Testis (tissue), 2 donors: ENCODE measurements at regions not wholly inside any gene's neighbourhood (a gene's known extent, or its start where the extent isn't known, plus 50 kb on each side); places are given as distances from the start of the nearest gene placed in this dataset.
A peak's percentile ranks its signal among the peaks of the same experiment; 100 is the strongest.

ENCODE experiments used
- DNase-seq: peaks from one replicate; pipeline ENCODE4 v3.0.0-alpha.2; 2019
- H3K27ac ChIP-seq, 2 donors: fragments of 200-600 bp; sonication (generic); one replicate each; pipeline ENCODE4 v1.5.1; 2019
- H3K27me3 ChIP-seq: fragments of 200-600 bp; sonication (generic); one replicate; pipeline ENCODE4 v1.5.1; 2019
- H3K36me3 ChIP-seq: fragments of 200-600 bp; sonication (generic); one replicate; pipeline ENCODE4 v1.5.1; 2017; ENCODE audit warnings: low read depth; ENCODE audit errors: missing control alignments
- H3K4me1 ChIP-seq: fragments of 200-600 bp; sonication (generic); one replicate; pipeline ENCODE4 v1.5.1; 2019
- H3K4me3 ChIP-seq, 2 donors: fragments of 200-600 bp; sonication (generic); one replicate each; pipeline ENCODE4 v1.5.1; 2017 to 2019
- H3K9me3 ChIP-seq: fragments of 200-600 bp; sonication (generic); one replicate; pipeline ENCODE4 v1.5.1; 2017
- POLR2A ChIP-seq: fragments of 450-650 bp; IDR thresholded peaks from one replicate; pipeline ENCODE4 v1.6.1; 2017; ENCODE audit warnings: antibody characterized with exemption, mild to moderate bottlenecking, moderate library complexity
- WGBS, 2 donors: methylation state at CpG; one replicate each; pipeline ENCODE4 v1.1.5; 2018; 5-methylcytosine and 5-hydroxymethylcytosine counted together
- intact Hi-C: fragments of 100-400 bp; cut with DNase I; formaldehyde crosslinking; loops from one replicate; pipeline ENCODE4 v1.15.1; 2023; ENCODE audit warnings: low total_unique reads
- TF ChIP-seq, protein P1 (sequence below), 3 experiments: fragments of 450-650 bp in 2 of 3; fragments of 200-600 bp in 1 of 3; sonication (generic) in 1 of 3; IDR thresholded peaks; one replicate each; pipeline ENCODE4 v1.5.1; 2016 to 2019; ENCODE audit warnings: antibody characterized with exemption in 3 of 3, mild to moderate bottlenecking in 2 of 3, moderate library complexity in 1 of 3

DNA sequence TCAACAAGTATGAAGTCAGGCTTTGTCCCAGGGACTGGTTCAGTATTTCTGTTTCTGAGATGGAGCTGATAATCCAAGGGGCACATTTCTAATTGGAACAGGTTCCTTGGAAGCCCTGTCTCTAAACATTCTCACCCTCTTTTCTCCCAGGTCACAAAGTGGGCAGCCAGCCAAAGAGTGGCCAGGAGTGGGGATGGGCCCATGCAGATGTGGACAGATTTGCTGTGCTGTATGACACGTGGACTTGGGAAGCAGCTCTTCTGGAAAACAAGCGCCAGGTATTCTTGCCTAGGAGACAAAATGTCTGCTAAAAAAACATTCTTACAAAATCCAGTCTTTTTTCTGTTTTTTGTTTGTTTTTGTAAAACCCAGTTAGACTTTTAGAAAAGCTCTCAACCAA, 140.2 kb downstream of the CD164 start:
- 84 to 87% methylated on average over 2 of the region's 2 CpGs for WGBS, 2 donors
- Histone ChIP-seq H3K9me3 (no peaks in the 10 kb centered on the region), H3K4me1 (peaks cover 15% of the 10 kb centered on the region), H3K27ac (no peak overlapping the region), H3K27me3 (no peaks in the 10 kb centered on the region), H3K4me3 (no peak overlapping the region), H3K36me3 (no peaks in the 10 kb centered on the region)
- intact Hi-C loops, result no loop called here
- no peak for DNase-seq
- TF ChIP-seq, protein P1, sequence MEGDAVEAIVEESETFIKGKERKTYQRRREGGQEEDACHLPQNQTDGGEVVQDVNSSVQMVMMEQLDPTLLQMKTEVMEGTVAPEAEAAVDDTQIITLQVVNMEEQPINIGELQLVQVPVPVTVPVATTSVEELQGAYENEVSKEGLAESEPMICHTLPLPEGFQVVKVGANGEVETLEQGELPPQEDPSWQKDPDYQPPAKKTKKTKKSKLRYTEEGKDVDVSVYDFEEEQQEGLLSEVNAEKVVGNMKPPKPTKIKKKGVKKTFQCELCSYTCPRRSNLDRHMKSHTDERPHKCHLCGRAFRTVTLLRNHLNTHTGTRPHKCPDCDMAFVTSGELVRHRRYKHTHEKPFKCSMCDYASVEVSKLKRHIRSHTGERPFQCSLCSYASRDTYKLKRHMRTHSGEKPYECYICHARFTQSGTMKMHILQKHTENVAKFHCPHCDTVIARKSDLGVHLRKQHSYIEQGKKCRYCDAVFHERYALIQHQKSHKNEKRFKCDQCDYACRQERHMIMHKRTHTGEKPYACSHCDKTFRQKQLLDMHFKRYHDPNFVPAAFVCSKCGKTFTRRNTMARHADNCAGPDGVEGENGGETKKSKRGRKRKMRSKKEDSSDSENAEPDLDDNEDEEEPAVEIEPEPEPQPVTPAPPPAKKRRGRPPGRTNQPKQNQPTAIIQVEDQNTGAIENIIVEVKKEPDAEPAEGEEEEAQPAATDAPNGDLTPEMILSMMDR (IDR thresholded peaks at IDR 0.05), result no peak
- TF ChIP-seq POLR2A, result no peak

DNA sequence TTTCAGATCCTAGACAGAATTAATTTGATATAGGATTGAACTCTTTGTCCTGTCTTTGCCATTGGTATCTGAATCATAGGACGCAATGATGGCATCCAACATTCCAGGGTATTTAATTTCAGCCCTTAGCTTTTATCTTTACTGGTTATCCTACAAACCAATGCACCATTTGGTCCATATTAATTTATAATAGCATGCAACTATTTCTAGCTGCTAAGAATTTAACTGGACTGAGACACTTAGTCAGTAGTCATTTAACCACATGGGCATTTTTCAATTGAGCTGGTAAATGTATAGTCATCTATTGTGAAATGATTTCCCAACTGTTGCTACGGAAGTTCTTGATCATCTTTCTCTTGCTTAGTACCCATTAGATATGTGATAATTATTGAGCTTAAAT, 141.1 kb downstream of the CD164 start:
- Histone ChIP-seq H3K9me3 (no peaks in the 10 kb centered on the region), H3K4me1 (peaks cover 15% of the 10 kb centered on the region), H3K27me3 (no peaks in the 10 kb centered on the region), H3K36me3 (no peaks in the 10 kb centered on the region), H3K27ac (no peak overlapping the region), H3K4me3 (no peak overlapping the region)
- no peak for DNase-seq
- no peak for TF ChIP-seq POLR2A
- TF ChIP-seq, protein P1 (IDR thresholded peaks at IDR 0.05), result no peak
- 86 to 89% methylated on average over 2 of the region's 2 CpGs for WGBS, 2 donors
- intact Hi-C loops, result no loop called here

DNA sequence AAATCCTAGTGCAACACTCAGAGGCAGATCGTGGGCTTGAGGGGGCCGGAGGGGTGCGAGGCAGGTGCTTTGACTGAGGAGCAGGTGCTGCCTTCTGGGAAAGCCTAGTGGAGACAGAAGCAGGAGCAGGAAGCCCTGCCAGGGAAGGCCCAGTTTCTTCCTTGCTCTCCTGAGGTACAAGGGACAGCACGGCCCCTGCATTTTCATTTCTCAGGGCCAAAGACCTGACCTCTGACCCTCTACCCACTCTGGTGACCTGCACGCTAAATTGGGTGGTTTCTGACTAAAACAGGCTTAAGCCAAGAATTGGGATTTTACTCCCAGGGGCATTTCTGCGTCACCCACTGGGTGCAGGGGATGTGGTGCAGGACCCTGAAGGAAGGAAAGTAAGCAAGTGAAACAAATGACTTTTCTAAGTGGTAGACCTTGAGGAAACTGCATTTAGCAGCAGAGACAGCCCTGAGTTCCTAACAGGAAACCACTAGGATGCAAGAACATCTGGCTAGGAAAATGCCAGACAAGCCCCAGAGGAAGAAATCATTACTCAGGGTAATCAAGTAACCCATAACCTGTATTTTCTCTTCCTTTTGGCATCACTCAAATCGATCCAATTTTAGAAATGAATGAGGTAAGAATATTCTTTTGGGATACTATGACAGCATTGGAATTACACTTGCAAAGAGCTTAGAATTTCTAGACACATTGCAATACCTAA, 141.7 kb downstream of the CD164 start:
- H3K27ac ChIP-seq, result peak overlapping the region; percentile 62 to 75
- intact Hi-C loops, result no loop called here

DNA sequence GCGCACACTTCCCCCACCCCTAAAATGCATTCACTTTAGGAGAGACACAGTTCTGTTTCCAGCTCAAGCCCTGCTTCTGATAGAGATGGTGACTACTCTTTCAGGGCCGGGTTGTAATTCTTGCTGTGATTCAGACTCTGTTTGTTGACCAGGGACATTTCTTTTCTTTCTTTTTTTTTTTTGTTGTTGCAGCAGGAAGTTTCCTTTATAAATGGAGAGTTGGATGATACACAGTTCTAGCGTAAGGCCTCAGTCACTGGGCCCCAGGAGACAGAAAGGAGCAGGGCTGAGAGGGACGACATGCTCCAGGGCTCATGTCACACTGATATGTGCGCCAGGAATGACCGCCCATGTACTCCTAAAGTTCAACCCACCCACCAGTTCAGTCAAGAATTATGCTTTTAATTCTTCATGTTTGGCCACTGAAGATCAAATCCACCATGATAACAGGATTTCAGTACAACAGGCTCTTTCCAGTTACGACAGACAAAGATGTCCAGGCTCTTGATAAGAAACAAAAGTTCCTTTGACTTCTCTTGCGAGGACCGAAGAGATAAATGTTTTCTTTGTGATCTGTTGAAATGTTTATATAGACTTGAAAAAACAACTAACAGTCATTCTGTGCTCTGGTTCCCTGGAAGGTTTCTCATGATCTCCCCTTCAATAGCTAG, 142.5 kb downstream of the CD164 start:
- H3K27me3 ChIP-seq, result no peaks in the 10 kb centered on the region
- peak overlapping the region; percentile 62 to 75 for H3K27ac ChIP-seq
- no peaks in the 10 kb centered on the region for H3K36me3 ChIP-seq
- DNase-seq, result no peak
- TF ChIP-seq POLR2A, result no peak
- TF ChIP-seq, protein P1 (IDR thresholded peaks at IDR 0.05), result no peak
- 45 to 61% methylated on average over 9 of the region's 9 CpGs for WGBS, 2 donors
- H3K4me3 ChIP-seq, result no peak overlapping the region
- H3K9me3 ChIP-seq, result no peaks in the 10 kb centered on the region
- H3K4me1 ChIP-seq, result peaks cover 15% of the 10 kb centered on the region
- intact Hi-C loops, result no loop called here

More for the DNA sequence above, 141.7 kb downstream of the CD164 start:
- Histone ChIP-seq H3K9me3 (no peaks in the 10 kb centered on the region), H3K4me1 (peaks cover 15% of the 10 kb centered on the region), H3K4me3 (no peak overlapping the region), H3K36me3 (no peaks in the 10 kb centered on the region), H3K27me3 (no peaks in the 10 kb centered on the region)
- TF ChIP-seq, protein P1 (IDR thresholded peaks at IDR 0.05), result no peak
- no peak for TF ChIP-seq POLR2A
- WGBS, 2 donors, result 61 to 74% methylated on average over 7 of the region's 7 CpGs
- DNase-seq, result no peak
